Activated naive CD8-positive, alpha-beta T cell treated with anti-CD3 and anti-CD28 coated beads, Interleukin-2, amount 50 U/mL, for 24 hours (primary cell): ENCODE measurements at regions not wholly inside any gene's neighbourhood (a gene's known extent, or its start where the extent isn't known, plus 50 kb on each side); places are given as distances from the start of the nearest gene placed in this dataset.
A peak's percentile ranks its signal among the peaks of the same experiment; 100 is the strongest.

Source experiments
- ATAC-seq: fragments of 150-1000 bp; cut with Tn5 transposase; one replicate; pipeline ENCODE4 v1.10.0; 2021
- DNase-seq: peaks from one replicate; pipeline ENCODE4 v3.0.0; 2021
- H3K27ac Mint-ChIP-seq: one replicate; pipeline ENCODE4 v1.8.0; 2021; ENCODE audit warnings: mild to moderate bottlenecking, mixed read lengths
- H3K27me3 Mint-ChIP-seq: one replicate; pipeline ENCODE4 v1.8.0; 2021; ENCODE audit warnings: mixed read lengths
- H3K36me3 Mint-ChIP-seq: one replicate; pipeline ENCODE4 v1.8.0; 2021; ENCODE audit warnings: low read depth, mixed read lengths
- H3K4me1 Mint-ChIP-seq: one replicate; pipeline ENCODE4 v1.8.0; 2021; ENCODE audit warnings: mixed read lengths
- H3K4me3 Mint-ChIP-seq: one replicate; pipeline ENCODE4 v1.8.0; 2021; ENCODE audit warnings: mild to moderate bottlenecking, moderate library complexity, mixed read lengths
- H3K9me3 Mint-ChIP-seq: one replicate; pipeline ENCODE4 v1.8.0; 2021; ENCODE audit warnings: mixed read lengths

- H3K36me3 Mint-ChIP-seq = no peaks in the 10 kb centered on the region
- H3K4me1 Mint-ChIP-seq = no peaks in the 10 kb centered on the region
- no peak for ATAC-seq
- no peak overlapping the region for H3K27ac Mint-ChIP-seq
- no peak for DNase-seq
- peaks cover 8% of the 10 kb centered on the region for H3K9me3 Mint-ChIP-seq
- H3K4me3 Mint-ChIP-seq = no peak overlapping the region
- H3K27me3 Mint-ChIP-seq = no peaks in the 10 kb centered on the region
Observed at GRCh38 chr7:86592185-86592584, 51.5 kb upstream of the GRM3 start.

- ATAC-seq = no peak
- Mint-ChIP-seq H3K27me3 (no peaks in the 10 kb centered on the region), H3K27ac (no peak overlapping the region), H3K36me3 (no peaks in the 10 kb centered on the region), H3K9me3 (peaks cover 9% of the 10 kb centered on the region), H3K4me1 (no peaks in the 10 kb centered on the region), H3K4me3 (no peak overlapping the region)
- DNase-seq = no peak
Observed at GRCh38 chr7:86574006-86574405, 69.7 kb upstream of the GRM3 start.

- no peaks in the 10 kb centered on the region for H3K36me3 Mint-ChIP-seq
- H3K9me3 Mint-ChIP-seq = no peaks in the 10 kb centered on the region
- DNase-seq (no peak), ATAC-seq (no peak)
- H3K27ac Mint-ChIP-seq = no peak overlapping the region
- no peaks in the 10 kb centered on the region for H3K4me1 Mint-ChIP-seq
- no peaks in the 10 kb centered on the region for H3K27me3 Mint-ChIP-seq
- H3K4me3 Mint-ChIP-seq = no peak overlapping the region
Observed at GRCh38 chr7:86558680-86559501, 84.8 kb upstream of the GRM3 start.

- H3K4me1 Mint-ChIP-seq = no peaks in the 10 kb centered on the region
- no peaks in the 10 kb centered on the region for H3K27me3 Mint-ChIP-seq
- no peak for DNase-seq
- H3K9me3 Mint-ChIP-seq = peaks cover 7% of the 10 kb centered on the region
- no peak overlapping the region for H3K27ac Mint-ChIP-seq
- no peaks in the 10 kb centered on the region for H3K36me3 Mint-ChIP-seq
- H3K4me3 Mint-ChIP-seq = no peak overlapping the region
- no peak for ATAC-seq
Observed at GRCh38 chr7:86534641-86535040, 109.1 kb upstream of the GRM3 start.

GRCh38 chr7:86504229-86504628 lies 139.5 kb upstream of the GRM3 start:
- H3K9me3 Mint-ChIP-seq = peaks cover 4% of the 10 kb centered on the region
- H3K27ac Mint-ChIP-seq = no peak overlapping the region
- ATAC-seq (no peak), DNase-seq (no peak)
- H3K4me1 Mint-ChIP-seq = no peaks in the 10 kb centered on the region
- no peak overlapping the region for H3K4me3 Mint-ChIP-seq
- H3K36me3 Mint-ChIP-seq = no peaks in the 10 kb centered on the region
- no peaks in the 10 kb centered on the region for H3K27me3 Mint-ChIP-seq

GRCh38 chr7:86499986-86500385 lies 143.7 kb upstream of the GRM3 start:
- Mint-ChIP-seq H3K4me1 (no peaks in the 10 kb centered on the region), H3K36me3 (no peaks in the 10 kb centered on the region), H3K27me3 (no peaks in the 10 kb centered on the region), H3K9me3 (peaks cover 4% of the 10 kb centered on the region), H3K4me3 (no peak overlapping the region), H3K27ac (no peak overlapping the region)
- ATAC-seq = no peak
- DNase-seq = no peak

GRCh38 chr7:86485827-86486226 lies 157.9 kb upstream of the GRM3 start:
- ATAC-seq (no peak), DNase-seq (no peak)
- Mint-ChIP-seq H3K9me3 (peaks cover 6% of the 10 kb centered on the region), H3K4me1 (no peaks in the 10 kb centered on the region), H3K4me3 (no peak overlapping the region), H3K27ac (no peak overlapping the region), H3K36me3 (no peaks in the 10 kb centered on the region), H3K27me3 (no peaks in the 10 kb centered on the region)

- no peak for DNase-seq
- no peak overlapping the region for H3K27ac Mint-ChIP-seq
- ATAC-seq = no peak
- no peaks in the 10 kb centered on the region for H3K27me3 Mint-ChIP-seq
- H3K9me3 Mint-ChIP-seq = no peaks in the 10 kb centered on the region
- H3K36me3 Mint-ChIP-seq = no peaks in the 10 kb centered on the region
- H3K4me3 Mint-ChIP-seq = no peak overlapping the region
- no peaks in the 10 kb centered on the region for H3K4me1 Mint-ChIP-seq
Observed at GRCh38 chr7:86479144-86479543, 164.6 kb upstream of the GRM3 start.

GRCh38 chr7:86477343-86477935 lies 166.3 kb upstream of the GRM3 start:
- Mint-ChIP-seq H3K27me3 (no peaks in the 10 kb centered on the region), H3K4me1 (no peaks in the 10 kb centered on the region)

GRCh38 chr7:86470763-86471162 lies 172.9 kb upstream of the GRM3 start:
- no peaks in the 10 kb centered on the region for H3K36me3 Mint-ChIP-seq
- no peak overlapping the region for H3K27ac Mint-ChIP-seq
- no peaks in the 10 kb centered on the region for H3K27me3 Mint-ChIP-seq
- no peak for DNase-seq
- no peaks in the 10 kb centered on the region for H3K4me1 Mint-ChIP-seq
- no peaks in the 10 kb centered on the region for H3K9me3 Mint-ChIP-seq
- H3K4me3 Mint-ChIP-seq = no peak overlapping the region
- ATAC-seq = no peak

More at GRCh38 chr7:86477343-86477935, 166.3 kb upstream of the GRM3 start:
- H3K27ac Mint-ChIP-seq = no peak overlapping the region
- H3K4me3 Mint-ChIP-seq = no peak overlapping the region
- no peaks in the 10 kb centered on the region for H3K9me3 Mint-ChIP-seq
- no peaks in the 10 kb centered on the region for H3K36me3 Mint-ChIP-seq
- ATAC-seq (no peak), DNase-seq (no peak)

GRCh38 chr7:86469680-86470295 lies 173.9 kb upstream of the GRM3 start:
- H3K9me3 Mint-ChIP-seq = no peaks in the 10 kb centered on the region
- no peaks in the 10 kb centered on the region for H3K36me3 Mint-ChIP-seq
- no peak overlapping the region for H3K4me3 Mint-ChIP-seq
- H3K4me1 Mint-ChIP-seq = no peaks in the 10 kb centered on the region
- H3K27me3 Mint-ChIP-seq = no peaks in the 10 kb centered on the region
- no peak overlapping the region for H3K27ac Mint-ChIP-seq
- ATAC-seq (peak; percentile 77), DNase-seq (peak; percentile 47)

GRCh38 chr7:86454753-86455152 lies 189.0 kb upstream of the GRM3 start:
- H3K4me3 Mint-ChIP-seq = no peak overlapping the region
- DNase-seq = no peak
- no peaks in the 10 kb centered on the region for H3K9me3 Mint-ChIP-seq
- H3K27ac Mint-ChIP-seq = no peak overlapping the region
- ATAC-seq = no peak
- H3K27me3 Mint-ChIP-seq = no peaks in the 10 kb centered on the region
- H3K36me3 Mint-ChIP-seq = no peaks in the 10 kb centered on the region
- H3K4me1 Mint-ChIP-seq = no peaks in the 10 kb centered on the region

- H3K27ac Mint-ChIP-seq = no peak overlapping the region
- no peaks in the 10 kb centered on the region for H3K36me3 Mint-ChIP-seq
- H3K27me3 Mint-ChIP-seq = no peaks in the 10 kb centered on the region
- ATAC-seq (no peak), DNase-seq (no peak)
- H3K9me3 Mint-ChIP-seq = no peaks in the 10 kb centered on the region
- H3K4me3 Mint-ChIP-seq = no peak overlapping the region
- no peaks in the 10 kb centered on the region for H3K4me1 Mint-ChIP-seq
Observed at GRCh38 chr7:86453454-86453853, 190.3 kb upstream of the GRM3 start.

- Mint-ChIP-seq H3K9me3 (peaks cover 5% of the 10 kb centered on the region), H3K27ac (no peak overlapping the region), H3K36me3 (no peaks in the 10 kb centered on the region), H3K27me3 (no peaks in the 10 kb centered on the region), H3K4me3 (no peak overlapping the region), H3K4me1 (no peaks in the 10 kb centered on the region)
- DNase-seq (no peak), ATAC-seq (no peak)
Observed at GRCh38 chr7:86448856-86449255, 194.9 kb upstream of the GRM3 start.

- H3K4me3 Mint-ChIP-seq = no peak overlapping the region
- no peak for DNase-seq
- H3K27ac Mint-ChIP-seq = no peak overlapping the region
- no peaks in the 10 kb centered on the region for H3K4me1 Mint-ChIP-seq
- no peak for ATAC-seq
- no peaks in the 10 kb centered on the region for H3K27me3 Mint-ChIP-seq
- H3K36me3 Mint-ChIP-seq = no peaks in the 10 kb centered on the region
- peaks cover 5% of the 10 kb centered on the region for H3K9me3 Mint-ChIP-seq
Observed at GRCh38 chr7:86445285-86445684, 198.4 kb upstream of the GRM3 start.
